Neuronal stem cell (in vitro differentiated cells): ENCODE measurements at regions not wholly inside any gene's neighbourhood (a gene's known extent, or its start where the extent isn't known, plus 50 kb on each side); places are given as distances from the start of the nearest gene placed in this dataset.

Source experiments
- DNase-seq: peaks from one replicate; pipeline ENCODE4 v3.0.0-alpha.2; 2013; ENCODE audit warnings: low spot score
- H2AFZ ChIP-seq: one replicate; pipeline ENCODE4 v1.6.1; 2013; ENCODE audit warnings: mild to moderate bottlenecking, low read length, inconsistent platforms
- H2AK5ac ChIP-seq: 2 replicates; pipeline ENCODE4 v1.6.1; 2013; ENCODE audit warnings: low read depth, mild to moderate bottlenecking, inconsistent platforms, low read length, moderate library complexity, mixed read lengths
- H2BK120ac ChIP-seq: 2 replicates; pipeline ENCODE4 v1.6.1; 2013; ENCODE audit warnings: low read depth, mild to moderate bottlenecking, inconsistent platforms, low read length, moderate library complexity, mixed read lengths
- H2BK12ac ChIP-seq: one replicate; pipeline ENCODE4 v1.6.1; 2013; ENCODE audit warnings: low read length, inconsistent platforms
- H2BK15ac ChIP-seq: 2 replicates; pipeline ENCODE4 v1.6.1; 2013; ENCODE audit warnings: mild to moderate bottlenecking, low read length, inconsistent platforms, mixed read lengths
- H2BK5ac ChIP-seq: one replicate; pipeline ENCODE4 v1.6.1; 2013; ENCODE audit warnings: inconsistent platforms, mild to moderate bottlenecking, low read length, moderate library complexity
- H3K14ac ChIP-seq: one replicate; pipeline ENCODE4 v1.6.1; 2013; ENCODE audit warnings: low read length, inconsistent platforms
- H3K18ac ChIP-seq: 2 replicates; pipeline ENCODE4 v1.6.1; 2013; ENCODE audit warnings: low read length, inconsistent platforms
- H3K23ac ChIP-seq: 2 replicates; pipeline ENCODE4 v1.6.1; 2013; ENCODE audit warnings: low read depth, mild to moderate bottlenecking, mixed read lengths, low read length, inconsistent platforms; ENCODE audit not compliant: poor library complexity
- H3K27ac ChIP-seq: replicated peaks from 3 replicates; pipeline ENCODE4 v1.5.1; 2013; ENCODE audit warnings: low read length, inconsistent platforms
- H3K27me3 ChIP-seq, 3 experiments: 2 replicates each; pipeline ENCODE4 v1.6.1; 2013; ENCODE audit warnings: low read length in 3 of 3, mild to moderate bottlenecking in 2 of 3, inconsistent platforms in 1 of 3, low read depth in 1 of 3, mixed read lengths in 1 of 3, moderate library complexity in 1 of 3; ENCODE audit not compliant: control insufficient read depth in 3 of 3, insufficient read depth in 3 of 3
- H3K36me3 ChIP-seq, 2 donors: replicated peaks in 1 of 2; 2 replicates each; pipeline ENCODE4 v1.6.1; 2013; ENCODE audit warnings: low read length in 2 of 2; ENCODE audit not compliant: control insufficient read depth in 2 of 2, insufficient read depth in 2 of 2
- H3K4ac ChIP-seq: 2 replicates; pipeline ENCODE4 v1.6.1; 2013; ENCODE audit warnings: inconsistent platforms, mild to moderate bottlenecking, low read length, moderate library complexity
- H3K4me1 ChIP-seq, 2 donors: 1 replicate in 1 of 2; 2 replicates in 1 of 2; pipeline ENCODE4 v1.6.1; 2013; ENCODE audit warnings: low read length in 2 of 2, low read depth in 1 of 2; ENCODE audit not compliant: control insufficient read depth in 2 of 2, insufficient read depth in 1 of 2
- H3K4me2 ChIP-seq: one replicate; pipeline ENCODE4 v1.6.1; 2013; ENCODE audit warnings: mild to moderate bottlenecking, low read length, inconsistent platforms; ENCODE audit not compliant: insufficient read depth, poor library complexity, severe bottlenecking
- H3K4me3 ChIP-seq, 2 donors: 2 replicates each; pipeline ENCODE4 v1.5.1; 2013; ENCODE audit warnings: low read length in 2 of 2, mild to moderate bottlenecking in 2 of 2, inconsistent platforms in 1 of 2, moderate library complexity in 1 of 2
- H3K79me1 ChIP-seq: one replicate; pipeline ENCODE4 v1.6.1; 2013; ENCODE audit warnings: low read depth, mild to moderate bottlenecking, inconsistent platforms, low read length, moderate library complexity
- H3K9ac ChIP-seq: one replicate; pipeline ENCODE4 v1.6.1; 2013; ENCODE audit warnings: mild to moderate bottlenecking, low read depth, low read length, inconsistent platforms; ENCODE audit not compliant: poor library complexity
- H3K9me3 ChIP-seq, 2 donors: replicated peaks in 1 of 2; 2 replicates each; pipeline versions ENCODE3 to v1.6.1; 2013; ENCODE audit warnings: low read length in 2 of 2, mild to moderate bottlenecking in 2 of 2, inconsistent platforms in 1 of 2, low read depth in 1 of 2, mixed read lengths in 1 of 2, moderate library complexity in 1 of 2; ENCODE audit not compliant: control insufficient read depth in 2 of 2, insufficient read depth in 1 of 2
- H4K8ac ChIP-seq: one replicate; pipeline ENCODE4 v1.6.1; 2013; ENCODE audit warnings: low read depth, mild to moderate bottlenecking, inconsistent platforms, low read length, moderate library complexity
- H4K91ac ChIP-seq: one replicate; pipeline ENCODE4 v1.6.1; 2013; ENCODE audit warnings: low read length, low read depth, mild to moderate bottlenecking, inconsistent platforms; ENCODE audit not compliant: poor library complexity
- WGBS, 2 donors: extraction: QIAGEN DNeasy Blood & Tissue Kit; methylation state at CpG; one replicate each; pipeline ENCODE4 v1.1.7; 2013; ENCODE audit warnings: missing lambda C conversion rate in 2 of 2, mixed read lengths in 1 of 2; ENCODE audit not compliant: insufficient read length in 2 of 2, insufficient replicate concordance in 1 of 2; ENCODE audit errors: extremely low coverage in 2 of 2; 5-methylcytosine and 5-hydroxymethylcytosine counted together

DNA sequence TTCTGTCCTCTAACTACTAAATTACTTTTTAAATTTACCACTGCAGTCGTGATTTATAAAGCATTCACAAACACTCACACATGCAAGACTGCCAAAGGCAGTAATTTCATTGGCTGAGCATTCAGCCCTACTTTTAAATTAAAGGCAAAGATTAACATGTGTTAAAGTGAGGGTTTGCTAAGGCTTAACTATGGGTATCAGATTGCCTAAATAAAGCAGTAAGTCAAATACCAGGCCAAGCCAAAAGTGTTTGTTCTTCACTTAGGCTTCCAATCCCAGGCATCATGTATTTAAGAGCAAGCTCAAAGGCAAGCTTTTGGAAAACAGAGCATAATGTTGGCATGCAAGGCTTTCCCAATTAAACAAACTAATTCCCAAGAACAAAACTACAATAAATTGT, 187.3 kb downstream of the SUCNR1 start:
- H3K23ac ChIP-seq: no peak overlapping the region
- H3K4me2 ChIP-seq: no peak overlapping the region
- H3K79me1 ChIP-seq: no peaks in the 10 kb centered on the region
- H3K4me3 ChIP-seq: no peak overlapping the region
- H4K8ac ChIP-seq: no peak overlapping the region
- DNase-seq: no peak
- H2BK15ac ChIP-seq: no peak overlapping the region
- no peak overlapping the region for H2AFZ ChIP-seq
- H3K36me3 ChIP-seq: no peaks in the 10 kb centered on the region
- no peak overlapping the region for H3K14ac ChIP-seq
- no peak overlapping the region for H2AK5ac ChIP-seq
- H4K91ac ChIP-seq: no peak overlapping the region
- no CpG with 5 or more reads among the region's 1 CpG for WGBS, 2 donors
- no peak overlapping the region for H3K4ac ChIP-seq
- H3K4me1 ChIP-seq: peaks cover 0 to 3% of the 10 kb centered on the region in 2 donors
- H3K27me3 ChIP-seq: no peaks in the 10 kb centered on the region
- no peak overlapping the region for H2BK120ac ChIP-seq
- H3K27ac ChIP-seq: no peak overlapping the region
- H3K9ac ChIP-seq: no peak overlapping the region
- H3K9me3 ChIP-seq: no peaks in the 10 kb centered on the region
- H2BK12ac ChIP-seq: no peak overlapping the region
- no peak overlapping the region for H3K18ac ChIP-seq
- no peak overlapping the region for H2BK5ac ChIP-seq

DNA sequence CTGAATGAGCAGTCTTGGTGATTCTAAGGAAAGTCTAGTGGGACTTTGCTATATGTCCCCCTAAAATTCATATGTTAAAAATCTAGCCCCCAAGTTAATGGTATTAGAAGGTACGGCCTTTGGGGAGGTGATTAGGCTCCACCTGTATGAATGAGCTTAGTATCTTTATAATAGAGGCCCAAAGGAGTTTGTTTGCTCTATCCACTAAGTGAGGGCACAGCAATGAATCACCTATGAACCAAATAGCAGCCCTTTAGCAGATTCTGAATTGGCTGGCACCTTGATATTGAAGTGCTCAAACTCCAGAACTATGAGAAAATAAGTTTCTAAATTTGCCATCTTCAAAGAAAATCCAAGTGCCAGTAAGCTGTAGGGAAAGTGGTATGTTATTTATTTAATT, 187.9 kb downstream of the SUCNR1 start:
- H3K27ac ChIP-seq: no peak overlapping the region
- no peak overlapping the region for H3K14ac ChIP-seq
- H3K9me3 ChIP-seq: no peaks in the 10 kb centered on the region
- no peak overlapping the region for H4K8ac ChIP-seq
- H3K36me3 ChIP-seq: no peaks in the 10 kb centered on the region
- H2AK5ac ChIP-seq: no peak overlapping the region
- no peak overlapping the region for H2BK120ac ChIP-seq
- no peak overlapping the region for H3K4ac ChIP-seq
- H4K91ac ChIP-seq: no peak overlapping the region
- H3K4me3 ChIP-seq: no peak overlapping the region
- no peak overlapping the region for H2BK12ac ChIP-seq
- no peak overlapping the region for H3K23ac ChIP-seq
- H2AFZ ChIP-seq: no peak overlapping the region
- no peaks in the 10 kb centered on the region for H3K79me1 ChIP-seq
- DNase-seq: no peak
- H3K27me3 ChIP-seq: no peaks in the 10 kb centered on the region
- no peak overlapping the region for H3K9ac ChIP-seq
- H3K18ac ChIP-seq: no peak overlapping the region
- no CpG with 5 or more reads among the region's 1 CpG for whole genome bisulfite sequencing, 2 donors
- H2BK5ac ChIP-seq: no peak overlapping the region
- H3K4me2 ChIP-seq: no peak overlapping the region
- peaks cover 0 to 3% of the 10 kb centered on the region in 2 donors for H3K4me1 ChIP-seq
- H2BK15ac ChIP-seq: no peak overlapping the region

DNA sequence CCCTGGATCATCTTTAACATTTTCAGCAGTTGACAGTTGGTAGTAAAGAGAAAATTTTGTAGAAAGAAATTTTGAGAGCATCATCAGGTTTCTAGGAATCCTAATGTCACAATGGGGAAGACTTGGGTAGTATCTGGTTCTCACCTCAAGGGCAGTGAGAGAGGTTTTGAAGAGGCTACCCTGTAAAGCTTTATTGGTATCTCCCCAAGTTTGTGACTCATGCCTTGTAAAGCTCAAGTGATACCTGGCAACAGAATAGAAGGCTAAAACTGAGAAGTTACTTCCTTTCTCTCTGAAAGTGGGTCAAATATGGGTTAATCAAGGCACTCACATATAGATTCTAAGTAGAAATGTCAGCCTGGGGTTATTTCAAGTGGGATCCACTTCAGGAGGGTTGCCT, 196.4 kb downstream of the SUCNR1 start:
- Histone ChIP-seq H2BK120ac (no peak overlapping the region), H3K9me3 (no peaks in the 10 kb centered on the region), H3K27ac (no peak overlapping the region), H4K8ac (no peak overlapping the region), H3K4me2 (no peak overlapping the region), H2BK12ac (no peak overlapping the region), H2AFZ (no peak overlapping the region), H3K4ac (no peak overlapping the region), H3K4me1 (no peaks in the 10 kb centered on the region), H2BK5ac (no peak overlapping the region), H3K18ac (no peak overlapping the region), H3K14ac (no peak overlapping the region), H4K91ac (no peak overlapping the region), H2AK5ac (no peak overlapping the region), H3K9ac (no peak overlapping the region), H3K23ac (no peak overlapping the region), H3K4me3 (no peak overlapping the region), H3K79me1 (no peaks in the 10 kb centered on the region), H2BK15ac (no peak overlapping the region), H3K27me3 (no peaks in the 10 kb centered on the region), H3K36me3 (no peaks in the 10 kb centered on the region)
- no peak for DNase-seq

DNA sequence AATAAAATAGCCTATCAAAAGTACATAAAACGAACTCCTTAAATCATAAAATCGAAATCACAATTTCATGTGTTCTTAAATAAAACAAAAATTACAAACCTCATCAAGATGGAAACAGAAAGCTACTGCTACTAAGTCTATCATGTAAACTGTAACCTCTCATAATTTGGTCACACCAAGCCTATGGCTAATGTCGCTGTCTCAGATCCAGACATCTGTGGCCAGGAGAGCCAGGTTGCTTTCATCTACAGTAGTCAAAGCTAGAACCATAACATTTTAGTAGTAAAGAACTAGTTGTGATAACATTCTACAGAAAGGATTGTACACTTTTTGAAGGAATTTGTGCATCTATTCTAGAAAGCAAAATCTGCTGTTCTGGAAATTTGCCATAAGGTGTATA, 197.4 kb upstream of the MBNL1 start:
- H2AK5ac ChIP-seq: no peak overlapping the region
- no peak overlapping the region for H3K4me3 ChIP-seq
- H3K79me1 ChIP-seq: no peaks in the 10 kb centered on the region
- no peak overlapping the region for H3K23ac ChIP-seq
- H3K4me2 ChIP-seq: no peak overlapping the region
- H3K36me3 ChIP-seq: no peaks in the 10 kb centered on the region
- no peak overlapping the region for H2AFZ ChIP-seq
- no peak overlapping the region for H3K4ac ChIP-seq
- no peak for DNase-seq
- H3K27me3 ChIP-seq: no peaks in the 10 kb centered on the region
- H3K9ac ChIP-seq: no peak overlapping the region
- no peak overlapping the region for H4K8ac ChIP-seq
- H3K4me1 ChIP-seq: no peaks in the 10 kb centered on the region
- H2BK120ac ChIP-seq: no peak overlapping the region
- no peak overlapping the region for H3K27ac ChIP-seq
- 100% methylated on average over 2 of the region's 3 CpGs; no CpG with 5 or more reads in 1 of the 2 donors for whole genome bisulfite sequencing, 2 donors
- H2BK5ac ChIP-seq: no peak overlapping the region
- no peaks in the 10 kb centered on the region for H3K9me3 ChIP-seq
- no peak overlapping the region for H3K14ac ChIP-seq
- H3K18ac ChIP-seq: no peak overlapping the region
- no peak overlapping the region for H2BK15ac ChIP-seq
- H2BK12ac ChIP-seq: no peak overlapping the region
- no peak overlapping the region for H4K91ac ChIP-seq
